ENCODE measurements at regions not wholly inside any gene's neighbourhood (a gene's known extent, or its start where the extent isn't known, plus 50 kb on each side); places are given as distances from the start of the nearest gene placed in this dataset.

DNA sequence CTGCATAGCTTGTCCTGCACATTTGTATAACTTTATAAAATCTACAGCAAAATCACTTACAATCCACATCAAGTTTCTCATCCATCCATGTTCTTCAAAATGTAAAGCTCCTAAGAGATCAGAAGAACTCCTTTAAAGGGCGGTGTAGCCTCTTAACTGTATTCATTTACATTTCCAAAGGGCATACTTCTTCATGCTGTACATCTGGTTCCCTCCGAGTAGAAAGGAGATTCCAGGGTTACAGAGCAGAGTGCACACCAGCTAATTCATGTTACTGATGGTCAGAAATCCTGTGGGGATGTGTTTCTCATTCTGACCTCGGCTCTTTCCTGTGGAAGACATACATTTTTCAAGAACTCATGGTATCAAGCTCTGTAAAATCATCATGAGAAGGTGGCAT lies 231.8 kb downstream of the ARAP2 start:
- no peaks in the 10 kb centered on the region for H3K36me3 ChIP-seq
- H3K9me3 ChIP-seq, result no peaks in the 10 kb centered on the region
- no peaks in the 10 kb centered on the region for H3K27me3 ChIP-seq
- TF ChIP-seq POLR2AphosphoS5 (IDR thresholded peaks at IDR 0.05) (no peak), EP300 (IDR thresholded peaks at IDR 0.05) (no peak)
- TF ChIP-seq, protein P1, sequence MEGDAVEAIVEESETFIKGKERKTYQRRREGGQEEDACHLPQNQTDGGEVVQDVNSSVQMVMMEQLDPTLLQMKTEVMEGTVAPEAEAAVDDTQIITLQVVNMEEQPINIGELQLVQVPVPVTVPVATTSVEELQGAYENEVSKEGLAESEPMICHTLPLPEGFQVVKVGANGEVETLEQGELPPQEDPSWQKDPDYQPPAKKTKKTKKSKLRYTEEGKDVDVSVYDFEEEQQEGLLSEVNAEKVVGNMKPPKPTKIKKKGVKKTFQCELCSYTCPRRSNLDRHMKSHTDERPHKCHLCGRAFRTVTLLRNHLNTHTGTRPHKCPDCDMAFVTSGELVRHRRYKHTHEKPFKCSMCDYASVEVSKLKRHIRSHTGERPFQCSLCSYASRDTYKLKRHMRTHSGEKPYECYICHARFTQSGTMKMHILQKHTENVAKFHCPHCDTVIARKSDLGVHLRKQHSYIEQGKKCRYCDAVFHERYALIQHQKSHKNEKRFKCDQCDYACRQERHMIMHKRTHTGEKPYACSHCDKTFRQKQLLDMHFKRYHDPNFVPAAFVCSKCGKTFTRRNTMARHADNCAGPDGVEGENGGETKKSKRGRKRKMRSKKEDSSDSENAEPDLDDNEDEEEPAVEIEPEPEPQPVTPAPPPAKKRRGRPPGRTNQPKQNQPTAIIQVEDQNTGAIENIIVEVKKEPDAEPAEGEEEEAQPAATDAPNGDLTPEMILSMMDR (IDR thresholded peaks at IDR 0.05), result no peak
- no peaks in the 10 kb centered on the region for H3K4me1 ChIP-seq
- no peak overlapping the region for H3K4me3 ChIP-seq
- WGBS, 2 donors, result 72 to 75% methylated on average over 3 of the region's 3 CpGs
- ATAC-seq (ENCODE audit: low FRiP score in 2 of 2), result no peak
- H3K27ac ChIP-seq, result no peak overlapping the region
- DNase-seq, result no peak

DNA sequence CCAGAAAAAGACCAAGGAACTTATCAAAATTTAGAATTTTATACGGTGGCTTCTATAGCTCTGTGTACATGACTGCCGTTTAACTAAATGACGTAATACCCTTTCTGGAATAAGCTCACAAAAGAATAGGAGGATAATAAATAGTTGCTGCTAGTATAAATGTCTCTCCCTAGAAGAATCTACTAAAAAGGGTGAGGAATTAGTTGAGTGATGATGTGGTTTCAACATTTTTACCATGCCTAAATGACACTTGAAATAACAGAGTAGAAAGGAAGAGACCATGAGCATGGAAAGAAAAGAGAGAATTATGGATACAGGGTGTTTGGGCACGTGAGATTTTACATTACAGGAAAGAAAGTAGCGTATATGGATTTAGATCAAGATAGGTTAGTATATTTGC lies 231.1 kb downstream of the ARAP2 start:
- Histone ChIP-seq H3K36me3 (no peaks in the 10 kb centered on the region), H3K4me3 (no peak overlapping the region), H3K9me3 (no peaks in the 10 kb centered on the region), H3K27ac (no peak overlapping the region), H3K4me1 (no peaks in the 10 kb centered on the region), H3K27me3 (no peaks in the 10 kb centered on the region)
- ATAC-seq (ENCODE audit: low FRiP score in 2 of 2) (no peak), DNase-seq (no peak)
- TF ChIP-seq POLR2A (IDR thresholded peaks at IDR 0.05) (no peak), POLR2AphosphoS5 (IDR thresholded peaks at IDR 0.05) (no peak), EP300 (IDR thresholded peaks at IDR 0.05) (no peak)
- TF ChIP-seq, protein P1 (IDR thresholded peaks at IDR 0.05), result no peak
- 80% methylated on average over 5 of the region's 5 CpGs for WGBS, 2 donors

Small RNA genes lying in the stretch of these regions (small RNA-seq; reads per million reads assigned to genes)
- gene AC097535.2 (0 reads per million in 4 donors), gene RF01210 (0 reads per million in 4 donors), gene RNU6-573P (0 reads per million in 4 donors)
